HG03521 (cell line): ENCODE measurements at regions not wholly inside any gene's neighbourhood (a gene's known extent, or its start where the extent isn't known, plus 50 kb on each side); places are given as distances from the start of the nearest gene placed in this dataset.

Source experiments
- ATAC-seq: cut with Tn5 transposase; IDR thresholded peaks from one replicate; pipeline ENCODE4 v1.9.1; 2021; ENCODE audit warnings: mild to moderate bottlenecking, moderate library complexity; ENCODE audit not compliant: unreplicated experiment

DNA sequence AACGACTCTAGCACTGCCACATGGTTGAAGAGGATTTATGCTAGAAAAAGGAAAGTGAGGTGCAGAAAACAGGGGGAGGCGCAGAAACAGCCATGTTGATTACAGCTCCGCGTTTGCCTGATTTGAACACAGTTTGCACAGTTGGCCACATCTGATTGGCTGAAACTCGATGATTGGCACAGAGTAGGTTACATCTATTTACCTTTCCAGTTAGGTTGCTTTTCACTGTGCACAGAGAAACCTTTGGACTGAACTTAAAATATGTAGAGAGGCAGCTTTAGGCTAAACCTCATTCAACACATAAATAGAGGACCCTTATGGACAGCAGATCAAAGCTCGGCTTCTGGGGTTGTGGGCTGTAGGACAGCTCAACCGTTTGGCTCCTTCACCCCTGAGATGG, 153.7 kb upstream of the APCDD1 start:
- ATAC-seq, result no peak

DNA sequence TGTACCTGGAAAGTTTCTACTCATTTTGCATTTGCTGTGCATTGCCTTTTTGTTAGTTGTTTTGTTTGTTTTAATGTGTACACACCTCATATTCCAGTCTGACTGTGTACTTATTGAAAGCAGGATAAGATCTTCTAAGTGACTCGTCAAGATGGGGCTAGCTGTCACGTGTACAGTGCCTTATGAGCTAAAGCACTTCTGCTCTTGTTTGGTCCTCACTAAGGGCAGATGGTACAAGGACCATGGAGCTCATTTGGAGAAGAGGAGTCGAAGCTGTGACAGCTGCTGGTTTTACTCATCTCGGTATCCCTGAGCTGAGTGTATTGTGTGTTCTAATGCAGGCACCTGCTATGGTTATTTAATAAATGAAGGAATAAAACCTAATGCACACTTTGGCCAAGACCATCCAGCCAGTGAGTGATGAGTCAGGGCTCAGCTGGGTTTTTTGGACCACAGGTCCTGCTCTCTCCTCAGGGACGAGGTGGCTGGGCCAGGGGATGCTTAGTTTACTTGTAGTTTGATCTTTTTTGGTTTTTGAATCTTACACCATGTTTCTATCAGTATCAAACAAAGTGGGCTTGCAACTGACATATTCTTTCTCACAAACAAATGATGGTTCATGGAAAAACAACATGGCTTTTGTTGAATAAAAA, 152.5 kb upstream of the APCDD1 start:
- no peak for ATAC-seq

DNA sequence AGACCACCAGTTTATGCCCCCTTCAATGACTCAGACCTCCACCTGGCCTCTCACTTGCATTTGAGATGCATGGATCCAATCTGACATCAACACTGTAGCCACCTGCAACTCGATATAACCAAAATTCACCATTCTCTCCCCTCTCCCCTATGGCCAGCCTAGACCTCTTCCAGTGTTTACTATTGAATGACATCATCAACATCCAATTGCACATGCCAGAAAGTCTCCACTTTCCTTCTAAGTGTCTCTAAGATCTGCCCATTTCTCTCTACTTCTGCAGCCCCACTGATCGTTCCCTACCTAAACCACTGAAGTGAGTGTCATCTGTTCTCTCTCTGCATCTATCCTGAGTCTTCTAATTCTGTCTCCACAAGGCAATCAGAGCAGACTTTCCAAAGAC, 151.3 kb upstream of the APCDD1 start:
- ATAC-seq, result no peak

DNA sequence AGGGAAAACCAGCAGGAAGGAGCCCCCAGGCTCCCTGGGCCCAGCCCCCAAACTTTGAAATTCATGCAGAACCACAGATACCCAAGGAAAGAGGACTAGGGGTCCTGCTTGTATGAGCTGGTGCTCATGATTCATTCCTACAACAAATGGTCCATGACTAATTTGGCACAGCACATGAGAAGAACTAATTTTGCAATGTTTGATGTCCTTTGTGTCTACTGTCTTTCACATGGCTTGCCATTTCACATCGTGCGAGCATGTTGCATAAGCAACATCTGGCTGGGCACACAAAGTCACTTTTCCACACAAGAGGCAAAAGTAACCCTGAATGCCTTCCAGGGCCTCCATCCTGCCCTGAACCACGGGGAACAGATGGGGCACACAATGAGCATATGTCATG, 149.6 kb upstream of the APCDD1 start:
- ATAC-seq, result no peak

DNA sequence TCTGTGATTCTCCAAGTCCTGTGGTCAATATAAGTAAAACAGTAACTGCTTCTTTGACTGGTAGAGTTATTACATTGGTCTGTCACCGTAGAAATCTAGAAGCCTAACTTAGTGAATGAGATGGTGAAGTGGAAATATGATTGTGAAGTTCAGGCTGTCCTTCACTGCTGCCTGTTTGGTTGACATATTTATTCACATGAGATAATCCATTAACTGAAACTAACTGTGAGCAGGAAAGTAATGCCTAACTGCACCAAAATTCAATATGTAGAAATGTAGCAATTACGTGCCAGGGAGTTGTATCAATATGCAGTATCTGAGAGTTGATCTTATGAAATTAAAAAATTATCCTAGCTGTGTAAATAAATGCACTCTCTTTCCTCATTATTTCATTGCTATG, 147.7 kb upstream of the APCDD1 start:
- no peak for ATAC-seq

DNA sequence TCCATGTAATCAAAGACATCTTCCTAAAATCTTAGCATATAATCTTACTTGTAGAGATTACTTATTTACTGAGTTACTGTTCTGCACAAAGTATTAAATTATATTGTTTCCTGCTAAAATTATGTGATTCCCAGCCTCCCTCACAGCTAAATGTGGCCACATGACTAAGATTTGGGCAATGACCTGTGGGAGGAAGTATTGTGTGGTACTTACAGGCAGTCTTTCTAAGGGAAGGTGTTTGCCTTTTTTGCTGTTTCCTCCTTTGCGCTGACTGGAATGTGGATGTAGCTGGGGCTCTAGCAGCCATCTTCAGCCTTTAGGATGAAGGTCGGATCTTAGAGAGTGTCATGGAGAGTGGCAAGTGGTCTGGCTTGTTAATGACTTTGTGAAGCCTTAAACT, 146.3 kb upstream of the APCDD1 start:
- no peak for ATAC-seq

DNA sequence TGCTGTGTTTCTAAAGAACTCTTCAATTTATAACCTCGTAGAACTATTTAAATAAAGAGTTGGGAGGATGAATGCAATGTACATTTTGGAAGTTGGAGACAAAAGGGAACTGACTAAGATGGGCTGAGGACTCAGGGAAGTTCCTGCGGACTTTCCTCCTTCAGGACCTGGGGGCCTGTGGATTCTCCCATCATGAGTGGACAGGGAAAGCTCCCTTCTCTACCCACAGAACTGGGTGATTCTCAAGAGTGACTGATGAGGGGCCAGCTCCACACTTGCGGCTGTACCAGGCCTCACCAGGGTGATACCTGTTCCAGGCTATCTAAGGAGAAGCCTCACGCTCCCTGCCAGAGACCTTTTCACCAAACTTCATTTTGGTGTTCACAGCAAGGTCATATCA, 143.8 kb upstream of the APCDD1 start:
- ATAC-seq, result no peak

DNA sequence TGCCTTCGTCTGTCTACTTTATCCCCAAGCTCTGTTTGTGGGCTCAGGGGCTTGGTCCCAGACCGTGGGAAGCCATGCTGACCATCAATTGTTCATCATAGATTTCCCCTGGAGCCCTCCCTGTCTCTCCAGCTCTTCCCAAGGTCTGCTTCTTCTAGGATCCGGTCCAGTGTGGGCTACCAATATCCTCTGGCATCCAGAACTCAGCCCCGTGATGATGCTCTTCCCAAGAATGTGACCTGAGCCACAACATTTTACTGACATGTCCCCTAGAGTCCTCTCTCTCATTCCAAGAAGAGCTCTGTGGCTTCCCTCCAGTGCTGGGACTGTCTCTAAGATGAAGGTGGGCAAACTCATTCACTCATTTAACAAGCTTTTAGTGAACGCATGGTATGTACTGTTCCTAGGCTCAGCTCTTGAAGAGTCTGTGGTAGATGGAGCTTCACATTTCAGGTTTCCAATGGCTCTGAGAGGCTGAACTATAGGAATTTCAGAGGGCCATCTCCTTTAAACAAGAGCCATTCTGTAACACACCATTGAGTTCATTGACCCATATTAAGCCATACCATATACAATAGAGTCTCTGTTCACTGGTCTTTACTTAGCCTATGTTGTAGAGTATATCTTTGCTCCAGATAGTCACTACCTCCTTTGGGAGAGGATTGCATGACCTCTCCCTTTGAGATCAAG, 142.0 kb upstream of the APCDD1 start:
- no peak for ATAC-seq

DNA sequence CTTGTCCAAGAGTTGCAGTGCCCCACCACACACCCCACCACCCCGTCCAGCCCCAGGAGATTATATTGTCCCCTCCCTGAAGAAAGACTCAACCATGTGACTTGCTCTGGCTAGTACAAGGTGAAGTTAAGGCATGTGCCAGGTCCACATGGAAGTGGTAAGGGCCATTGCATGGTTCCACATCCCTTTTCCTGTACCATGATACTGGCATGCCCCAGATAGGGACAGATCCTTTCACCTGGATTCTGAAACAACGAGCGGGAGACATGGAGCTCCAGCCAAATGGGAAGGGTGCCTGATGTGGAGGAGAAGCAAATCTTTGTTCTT, 141.5 kb upstream of the APCDD1 start:
- no peak for ATAC-seq

DNA sequence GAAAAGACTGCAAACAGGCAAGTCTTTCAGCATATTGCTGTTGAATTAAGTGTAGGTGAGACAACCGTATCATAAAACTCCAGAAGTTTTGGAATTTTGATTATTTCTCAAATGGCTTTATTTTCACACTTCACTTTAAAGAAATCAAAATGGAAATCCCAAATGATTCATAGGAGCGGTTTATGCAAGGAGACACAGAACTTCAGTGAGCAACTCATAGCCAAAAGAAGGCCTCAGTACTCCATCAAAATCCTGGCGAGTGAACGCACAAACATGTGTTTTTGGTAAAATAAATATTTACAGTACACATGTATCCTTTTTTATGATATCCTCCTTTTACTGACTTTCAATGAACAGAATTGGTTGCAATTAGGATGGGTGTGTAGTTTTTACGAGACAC, 140.4 kb upstream of the APCDD1 start:
- ATAC-seq, result no peak

DNA sequence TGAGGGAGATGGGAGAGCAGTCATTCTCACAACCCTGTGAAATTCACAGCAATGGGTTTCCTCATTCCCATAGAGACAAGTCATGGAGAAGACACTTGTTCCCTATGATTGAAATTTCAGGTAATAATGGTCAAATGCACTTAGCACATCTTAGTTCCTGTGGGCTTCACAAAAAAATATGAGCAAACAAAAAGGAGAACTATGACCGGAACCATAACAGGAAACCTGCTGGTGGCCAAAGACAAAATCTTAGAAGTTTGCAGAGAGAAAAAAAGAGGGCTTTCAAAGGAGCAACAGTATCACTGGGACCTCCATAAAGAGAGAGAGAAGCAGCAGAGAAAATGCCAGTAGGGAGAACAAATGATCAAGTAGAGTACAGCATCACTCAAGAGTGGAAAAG, 138.9 kb upstream of the APCDD1 start:
- ATAC-seq, result no peak

DNA sequence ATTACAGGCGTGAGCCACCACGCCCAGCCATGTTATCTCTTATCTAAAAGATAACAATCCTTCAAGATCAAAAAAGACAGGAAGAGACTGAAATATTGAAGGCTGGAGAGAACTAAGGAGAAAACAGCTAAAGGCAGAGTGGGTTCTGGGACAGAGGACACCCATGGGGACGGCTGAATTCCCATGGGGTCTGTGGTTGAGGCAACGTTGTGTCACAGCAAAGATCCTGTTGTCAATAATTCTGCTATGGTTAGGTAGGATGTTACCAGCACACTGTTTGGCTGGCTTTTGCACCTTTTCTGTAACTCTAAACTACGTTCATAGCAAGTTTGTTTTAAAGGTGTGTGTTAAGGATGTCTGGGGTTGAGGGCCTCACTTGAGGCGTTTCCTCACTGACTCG, 137.7 kb upstream of the APCDD1 start:
- ATAC-seq, result no peak

DNA sequence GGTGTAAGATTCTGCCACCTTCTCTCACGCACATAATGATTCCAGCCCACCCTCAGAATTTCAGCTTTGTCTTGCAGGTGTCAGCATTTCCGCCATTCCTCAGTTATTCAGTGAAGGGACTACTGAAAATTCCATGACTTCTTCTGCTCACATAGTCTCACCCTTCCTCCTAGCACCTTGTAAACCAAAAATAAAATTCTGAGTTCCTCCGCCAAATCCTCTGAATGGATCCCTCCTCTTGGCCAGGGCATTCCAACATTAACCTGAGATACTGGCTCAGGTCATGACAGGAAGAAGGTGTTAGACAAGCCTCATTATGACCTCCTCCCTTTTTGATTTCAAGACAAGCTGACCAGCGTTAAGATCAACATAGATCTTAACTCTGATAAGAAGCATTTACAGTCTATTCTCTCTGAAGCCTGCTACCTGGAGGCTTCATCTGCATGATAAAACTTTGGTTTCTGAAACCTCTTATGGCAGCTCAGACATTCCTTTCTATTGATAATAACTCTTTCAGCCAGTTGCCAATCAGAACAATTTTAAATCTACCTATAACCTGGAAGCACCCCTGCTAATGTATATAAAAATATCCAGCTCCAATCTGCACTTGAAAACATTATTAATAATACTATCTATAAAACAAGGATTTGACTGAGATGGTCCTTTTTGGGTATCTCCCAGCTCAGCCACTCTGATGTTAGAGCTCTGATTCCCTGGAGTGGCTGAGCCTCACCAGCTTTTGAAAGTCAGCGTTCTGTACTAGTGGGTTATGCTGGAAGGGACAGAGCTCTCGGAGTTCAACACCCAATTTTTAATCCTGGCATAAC, 136.4 kb upstream of the APCDD1 start:
- no peak for ATAC-seq

DNA sequence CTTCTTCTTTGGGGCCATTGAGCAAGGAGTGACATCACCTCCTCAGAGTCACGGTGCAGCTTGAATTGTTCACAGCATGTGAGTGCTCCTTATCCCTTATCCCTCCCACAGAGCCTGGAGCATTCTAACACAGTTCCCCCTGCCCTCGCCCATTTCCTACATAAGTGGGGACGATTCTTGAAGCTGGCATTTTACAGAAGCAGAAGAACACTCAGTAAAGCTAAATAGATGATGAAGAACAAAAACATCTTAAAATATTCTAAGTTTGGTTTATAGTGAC, 135.8 kb upstream of the APCDD1 start:
- no peak for ATAC-seq

DNA sequence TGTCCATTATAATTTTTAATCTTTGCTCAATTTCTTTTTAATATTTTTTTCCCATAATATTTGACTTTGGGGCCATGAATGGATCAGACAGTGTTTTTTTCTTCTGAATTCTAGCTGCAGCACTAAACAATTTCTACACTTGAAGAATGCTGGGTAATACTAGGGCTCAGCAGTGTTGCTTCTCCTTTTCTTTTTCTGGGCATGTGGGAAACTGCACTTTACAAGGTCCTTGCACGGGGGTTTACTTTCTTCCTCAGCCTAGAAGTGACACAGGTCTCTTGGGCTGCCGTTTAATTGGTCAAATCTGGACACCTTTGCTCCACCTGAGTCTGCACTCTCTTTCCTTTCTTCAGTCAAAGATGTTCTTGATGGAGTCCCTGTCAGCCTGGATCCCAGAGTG, 135.4 kb upstream of the APCDD1 start:
- ATAC-seq, result no peak

DNA sequence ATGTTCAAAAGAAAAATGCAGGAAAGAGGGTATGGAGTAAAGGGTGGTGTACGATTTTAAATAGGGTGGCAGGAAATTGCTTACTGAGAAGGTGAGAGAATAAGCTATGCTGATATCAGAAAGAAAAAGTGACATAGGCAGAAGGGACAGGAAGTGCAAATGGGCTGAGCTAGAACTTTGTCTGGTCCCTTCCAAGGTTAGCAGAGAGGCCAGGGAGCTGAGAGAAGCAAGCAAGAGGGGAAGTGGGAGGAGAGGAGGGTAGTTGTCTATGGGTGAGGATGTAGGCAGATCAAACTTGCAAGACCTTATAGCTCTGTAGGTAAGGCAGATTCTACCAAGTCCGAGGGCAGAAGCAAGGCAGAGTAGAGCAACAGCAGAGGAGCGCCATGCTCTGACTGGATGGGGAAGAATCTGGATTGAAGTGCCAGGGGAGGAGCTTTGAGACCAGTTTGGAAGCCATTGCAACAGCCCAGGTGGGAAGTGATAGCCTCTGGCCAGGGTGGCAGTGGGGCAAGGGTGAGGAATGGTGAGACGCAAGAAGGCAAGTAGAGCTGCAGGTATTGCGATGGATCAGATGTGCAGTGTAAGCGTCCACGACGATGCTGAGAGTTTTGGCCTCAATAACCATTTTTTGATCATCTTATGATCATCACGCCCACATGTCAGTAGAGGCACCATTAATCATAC, 134.4 kb upstream of the APCDD1 start:
- no peak for ATAC-seq

DNA sequence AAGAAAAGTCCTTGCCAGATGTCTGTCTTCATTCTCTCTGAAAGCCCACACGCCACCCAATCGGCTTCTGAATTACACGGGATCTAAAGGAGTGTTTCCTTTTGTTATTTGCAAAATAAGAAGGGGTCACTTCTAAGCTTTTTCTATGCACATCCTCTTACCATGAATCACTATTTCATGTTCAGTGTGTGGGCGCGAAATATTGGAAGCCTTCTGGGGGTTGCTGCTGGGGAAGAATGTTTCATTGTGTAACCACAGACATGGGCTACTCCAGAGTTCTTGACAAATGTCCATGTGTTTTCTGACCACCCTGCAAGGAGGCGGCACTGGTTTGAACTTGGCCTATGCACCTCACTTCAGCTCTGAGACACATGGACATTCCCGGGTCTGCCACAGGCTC, 133.6 kb upstream of the APCDD1 start:
- ATAC-seq, result no peak

DNA sequence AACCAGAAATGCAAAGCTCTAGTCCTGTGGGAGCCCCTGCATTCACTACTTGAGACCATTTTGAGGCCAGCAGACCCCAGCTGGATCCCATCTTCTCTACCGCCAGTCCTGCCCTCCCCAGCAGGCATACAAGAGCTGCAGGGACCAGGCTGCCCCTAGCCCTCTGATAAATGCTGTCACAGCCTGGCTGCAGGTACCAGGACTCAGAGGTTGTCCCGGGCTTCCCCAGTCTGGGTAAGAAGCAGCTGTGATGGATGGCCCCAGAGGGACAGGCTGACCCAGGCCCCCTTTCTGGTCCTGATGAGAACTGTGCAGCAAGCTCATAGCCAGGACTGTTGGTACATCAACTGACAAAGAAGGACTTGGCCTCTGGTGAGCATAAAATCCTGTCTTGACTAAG, 132.9 kb upstream of the APCDD1 start:
- ATAC-seq, result no peak

DNA sequence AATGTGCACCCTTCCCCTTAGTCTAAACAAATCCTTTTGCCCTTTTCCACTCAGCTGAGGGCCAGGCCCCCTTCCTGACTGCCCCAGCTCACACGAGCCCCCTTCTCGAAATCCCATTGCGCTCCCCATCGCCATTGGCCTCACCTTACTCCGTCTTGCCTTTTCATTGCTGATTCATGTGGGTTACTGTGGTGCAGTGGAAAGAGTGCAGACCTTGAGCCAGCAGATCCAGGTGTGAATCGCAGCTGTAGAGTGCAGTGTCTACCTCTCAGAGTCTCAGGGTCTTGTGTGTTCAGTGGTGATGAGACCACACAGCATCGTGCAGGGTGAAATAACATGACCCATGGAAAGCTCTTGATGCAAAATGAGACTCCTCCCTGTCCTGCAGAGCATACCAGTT, 132.4 kb upstream of the APCDD1 start:
- no peak for ATAC-seq

DNA sequence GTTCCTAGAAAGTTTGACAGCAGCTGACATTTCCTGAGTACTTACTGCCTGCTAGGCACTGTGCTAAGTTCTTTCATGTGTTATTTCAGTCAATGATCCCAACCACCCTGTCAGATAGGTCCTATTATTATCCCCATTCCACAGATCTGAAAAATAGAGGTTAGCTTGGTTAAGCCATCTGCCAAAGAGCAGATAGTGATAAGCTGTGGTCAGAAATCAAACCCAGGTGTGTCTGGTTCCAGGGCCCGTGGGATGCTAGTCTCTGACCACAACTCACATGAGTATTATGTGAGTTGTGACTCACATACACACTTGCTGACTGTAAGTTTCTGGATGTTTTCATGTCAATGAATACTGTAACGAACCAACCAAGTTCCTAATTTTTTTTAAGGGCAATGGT, 132.0 kb upstream of the APCDD1 start:
- no peak for ATAC-seq

DNA sequence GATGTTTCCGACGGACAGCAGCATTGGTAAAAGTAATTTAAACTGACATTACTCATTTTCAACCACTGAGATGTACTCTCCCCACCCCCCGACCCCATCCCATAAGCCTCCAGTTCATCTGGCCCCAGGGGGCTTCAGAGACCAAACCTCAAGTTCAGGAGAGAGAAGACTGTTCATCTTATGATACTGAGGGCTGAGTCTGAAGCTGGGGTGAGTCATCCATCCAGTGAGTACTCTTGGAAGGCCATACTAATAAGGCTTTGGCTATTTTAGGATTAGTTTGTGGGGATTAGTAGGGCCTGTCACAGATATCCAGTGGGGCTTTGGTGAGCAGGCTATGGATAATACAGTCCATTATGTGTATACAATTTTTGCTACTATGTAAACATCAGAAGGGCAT, 125.3 kb upstream of the APCDD1 start:
- ATAC-seq, result no peak

DNA sequence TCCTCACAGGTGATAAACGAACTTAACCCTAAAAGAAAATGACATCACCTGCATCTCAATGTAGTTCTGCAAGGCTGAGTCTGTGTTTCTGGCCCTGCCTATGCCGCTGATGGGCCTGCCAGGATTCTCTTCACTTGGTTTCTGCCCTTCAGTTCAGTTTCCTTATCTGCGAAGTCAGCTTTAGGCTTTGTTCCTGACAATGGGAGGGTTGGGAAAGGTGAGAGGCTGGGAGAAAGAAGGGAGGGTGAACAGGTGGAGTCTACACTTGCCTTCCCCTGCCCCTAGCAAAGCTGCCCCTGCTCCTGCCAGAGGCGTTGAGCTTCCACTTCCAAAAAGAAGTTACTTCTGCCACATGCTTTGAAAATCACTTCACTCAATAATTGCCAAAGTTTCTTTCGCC, 124.0 kb upstream of the APCDD1 start:
- ATAC-seq, result no peak
